HCT116 (cell line): ENCODE measurements at regions not wholly inside any gene's neighbourhood (a gene's known extent, or its start where the extent isn't known, plus 50 kb on each side); places are given as distances from the start of the nearest gene placed in this dataset.

Experiments
- EGR1 ChIP-seq: IDR thresholded peaks from 2 replicates; pipeline ENCODE4 v1.6.1; 2012; ENCODE audit warnings: low read depth
- ELF1 ChIP-seq: IDR thresholded peaks from 2 replicates; pipeline ENCODE4 v1.6.1; 2012; ENCODE audit warnings: low read depth, borderline replicate concordance
- EZH2 ChIP-seq: fragments of 200-600 bp; sonication (generic); IDR thresholded peaks from 2 replicates; pipeline ENCODE4 v1.6.1; 2017; ENCODE audit warnings: antibody characterized with exemption, mixed run types
- EZH2phosphoT487 ChIP-seq: fragments of 200-600 bp; IDR thresholded peaks from 2 replicates; pipeline ENCODE4 v1.6.1; 2018; ENCODE audit warnings: antibody characterized with exemption, borderline replicate concordance
- FOSL1 ChIP-seq: IDR thresholded peaks from 2 replicates; pipeline ENCODE4 v1.6.1; 2012; ENCODE audit warnings: low read depth
- POLR2A ChIP-seq: IDR thresholded peaks from 2 replicates; pipeline ENCODE4 v1.7.0; 2011; ENCODE audit warnings: borderline replicate concordance; ENCODE audit not compliant: insufficient read depth, insufficient read length; ENCODE audit errors: extremely low read depth
- POLR2AphosphoS5 ChIP-seq: IDR thresholded peaks from 2 replicates; pipeline ENCODE4 v1.6.1; 2011; ENCODE audit warnings: mild to moderate bottlenecking, low read depth, low read length, moderate library complexity
- RAD21 ChIP-seq: IDR thresholded peaks from 2 replicates; pipeline ENCODE4 v1.6.1; 2012; ENCODE audit warnings: low read depth, mild to moderate bottlenecking
- TCF7L2 ChIP-seq: IDR thresholded peaks from 2 replicates; pipeline ENCODE4 v1.7.0; 2011; ENCODE audit warnings: borderline replicate concordance, inconsistent platforms; ENCODE audit not compliant: insufficient read depth, insufficient read length; ENCODE audit errors: extremely low read depth
- ZFX ChIP-seq: fragments of 450-650 bp; IDR thresholded peaks from 2 replicates; pipeline ENCODE4 v1.6.1; 2017
- ZNF274 ChIP-seq: fragments of 200-500 bp; sonication (Bioruptor generic); IDR thresholded peaks from 2 replicates; pipeline ENCODE4 v1.6.1; 2014; ENCODE audit warnings: mild to moderate bottlenecking, low read depth, low read length, inconsistent platforms
- TF ChIP-seq, protein P1 (sequence below), 3 experiments: fragments of 200-600 bp in 1 of 3; sonication (generic) in 1 of 3; IDR thresholded peaks in 2 of 3; conservative IDR thresholded peaks in 1 of 3; 2 replicates each; pipeline ENCODE4 v1.5.1; 2012 to 2017; ENCODE audit warnings: low read depth in 2 of 3, low read length in 2 of 3, antibody characterized with exemption in 1 of 3, borderline replicate concordance in 1 of 3, control low read depth in 1 of 3, mild to moderate bottlenecking in 1 of 3, mixed read lengths in 1 of 3, mixed run types in 1 of 3, moderate library complexity in 1 of 3; ENCODE audit not compliant: insufficient read depth in 1 of 3
- TF ChIP-seq, protein P2 (sequence below): IDR thresholded peaks from 2 replicates; pipeline ENCODE4 v1.6.1; 2012

DNA sequence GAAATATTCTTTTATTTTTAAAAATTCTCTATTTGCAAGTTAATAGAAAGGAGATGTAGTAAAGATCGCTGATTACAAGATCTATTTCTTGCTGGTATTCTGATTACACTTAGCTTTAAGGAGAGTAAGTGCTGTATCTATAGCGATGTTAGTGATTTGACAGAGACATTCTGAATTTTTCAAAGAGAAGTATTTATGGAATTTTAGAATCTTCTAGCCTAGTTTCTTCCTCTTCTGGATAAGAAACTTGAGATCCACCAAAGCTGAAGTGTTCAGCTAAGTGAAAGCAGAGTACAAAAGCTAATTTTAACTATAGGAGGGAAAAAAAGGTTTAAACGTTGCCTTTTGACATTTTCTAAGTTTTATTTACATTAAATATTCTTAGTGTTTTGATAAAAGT lies 72.1 kb upstream of the RARB start:
- TF ChIP-seq EGR1 (no peak), TCF7L2 (no peak), EZH2 (no peak), POLR2A (no peak), ZNF274 (no peak), POLR2AphosphoS5 (no peak), FOSL1 (no peak), ZFX (no peak), EZH2phosphoT487 (no peak), ELF1 (no peak), RAD21 (no peak)
- TF ChIP-seq, protein P1, sequence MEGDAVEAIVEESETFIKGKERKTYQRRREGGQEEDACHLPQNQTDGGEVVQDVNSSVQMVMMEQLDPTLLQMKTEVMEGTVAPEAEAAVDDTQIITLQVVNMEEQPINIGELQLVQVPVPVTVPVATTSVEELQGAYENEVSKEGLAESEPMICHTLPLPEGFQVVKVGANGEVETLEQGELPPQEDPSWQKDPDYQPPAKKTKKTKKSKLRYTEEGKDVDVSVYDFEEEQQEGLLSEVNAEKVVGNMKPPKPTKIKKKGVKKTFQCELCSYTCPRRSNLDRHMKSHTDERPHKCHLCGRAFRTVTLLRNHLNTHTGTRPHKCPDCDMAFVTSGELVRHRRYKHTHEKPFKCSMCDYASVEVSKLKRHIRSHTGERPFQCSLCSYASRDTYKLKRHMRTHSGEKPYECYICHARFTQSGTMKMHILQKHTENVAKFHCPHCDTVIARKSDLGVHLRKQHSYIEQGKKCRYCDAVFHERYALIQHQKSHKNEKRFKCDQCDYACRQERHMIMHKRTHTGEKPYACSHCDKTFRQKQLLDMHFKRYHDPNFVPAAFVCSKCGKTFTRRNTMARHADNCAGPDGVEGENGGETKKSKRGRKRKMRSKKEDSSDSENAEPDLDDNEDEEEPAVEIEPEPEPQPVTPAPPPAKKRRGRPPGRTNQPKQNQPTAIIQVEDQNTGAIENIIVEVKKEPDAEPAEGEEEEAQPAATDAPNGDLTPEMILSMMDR (IDR thresholded peaks at IDR 0.05 in 2 of 3, conservative IDR thresholded peaks at IDR 0.05 in 1 of 3; ENCODE audit: borderline replicate concordance in 1 of 3, insufficient read depth in 1 of 3, low read depth in 2 of 3, low read length in 2 of 3) = no peak
- TF ChIP-seq, protein P2, sequence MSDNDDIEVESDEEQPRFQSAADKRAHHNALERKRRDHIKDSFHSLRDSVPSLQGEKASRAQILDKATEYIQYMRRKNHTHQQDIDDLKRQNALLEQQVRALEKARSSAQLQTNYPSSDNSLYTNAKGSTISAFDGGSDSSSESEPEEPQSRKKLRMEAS = no peak
